Keratinocyte (primary cell): ENCODE measurements at regions not wholly inside any gene's neighbourhood (a gene's known extent, or its start where the extent isn't known, plus 50 kb on each side); places are given as distances from the start of the nearest gene placed in this dataset.

Source experiments
- DNase-seq: peaks from one replicate; pipeline ENCODE4 v3.0.0-alpha.2; 2011; ENCODE audit warnings: low read depth, missing footprints, low spot score
- FAIRE-seq: peaks from 2 replicates; lab custom pipeline; 2011; peaks lifted over from hg19 to GRCh38; lab: Jason Lieb, UNC
- H2AFZ ChIP-seq: 2 replicates; pipeline ENCODE4 v1.6.0; 2012; ENCODE audit warnings: low read length, control low read depth, inconsistent platforms; ENCODE audit not compliant: control insufficient read depth
- H3K27ac ChIP-seq: 2 replicates; pipeline ENCODE4 v1.5.1; 2011; ENCODE audit warnings: low read length; ENCODE audit not compliant: control insufficient read depth, insufficient read depth
- H3K27me3 ChIP-seq: 3 replicates; pipeline ENCODE4 v1.6.0; 2011; ENCODE audit warnings: low read length; ENCODE audit not compliant: control insufficient read depth, insufficient read depth; ENCODE audit errors: extremely low read depth
- H3K36me3 ChIP-seq, 2 experiments: 2 replicates in 1 of 2; 3 replicates in 1 of 2; pipeline ENCODE4 v1.5.1; 2011; ENCODE audit warnings: low read length in 2 of 2, mild to moderate bottlenecking in 1 of 2; ENCODE audit not compliant: control insufficient read depth in 2 of 2, insufficient read depth in 2 of 2; ENCODE audit errors: extremely low read depth in 1 of 2
- H3K4me1 ChIP-seq: 3 replicates; pipeline ENCODE4 v1.5.1; 2011; ENCODE audit warnings: low read length; ENCODE audit not compliant: control insufficient read depth, insufficient read depth; ENCODE audit errors: extremely low read depth
- H3K4me2 ChIP-seq: 3 replicates; pipeline ENCODE4 v1.6.0; 2011; ENCODE audit warnings: low read depth, low read length; ENCODE audit not compliant: control insufficient read depth, insufficient read depth; ENCODE audit errors: extremely low read depth
- H3K4me3 ChIP-seq, 3 experiments: fragments of 200-600 bp in 1 of 3; sonication (generic) in 1 of 3; 2 replicates in 2 of 3; 3 replicates in 1 of 3; pipeline ENCODE4 v1.5.1; 2011 to 2016; ENCODE audit warnings: low read length in 3 of 3, mild to moderate bottlenecking in 3 of 3, control low read depth in 2 of 3, inconsistent platforms in 1 of 3, low read depth in 1 of 3, mixed read lengths in 1 of 3, mixed run types in 1 of 3, moderate library complexity in 1 of 3; ENCODE audit not compliant: control insufficient read depth in 2 of 3, insufficient read depth in 2 of 3; ENCODE audit errors: extremely low read depth in 1 of 3
- H3K79me2 ChIP-seq: 2 replicates; pipeline ENCODE4 v1.6.0; 2012; ENCODE audit warnings: low read length; ENCODE audit not compliant: control insufficient read depth, insufficient read depth
- H3K9ac ChIP-seq: 3 replicates; pipeline ENCODE4 v1.6.0; 2011; ENCODE audit warnings: low read length; ENCODE audit not compliant: control insufficient read depth, insufficient read depth; ENCODE audit errors: extremely low read depth
- H3K9me1 ChIP-seq: 3 replicates; pipeline ENCODE4 v1.6.0; 2011; ENCODE audit warnings: low read length; ENCODE audit not compliant: control insufficient read depth, insufficient read depth; ENCODE audit errors: extremely low read depth
- H3K9me3 ChIP-seq: 2 replicates; pipeline ENCODE4 v1.5.1; 2012; ENCODE audit warnings: low read depth, low read length; ENCODE audit not compliant: control insufficient read depth
- H4K20me1 ChIP-seq: 3 replicates; pipeline ENCODE4 v1.6.0; 2011; ENCODE audit warnings: low read length; ENCODE audit not compliant: control insufficient read depth, insufficient read depth; ENCODE audit errors: extremely low read depth
- CTCF ChIP-seq, 3 experiments: IDR thresholded peaks in 1 of 3; conservative IDR thresholded peaks in 1 of 3; optimal IDR thresholded peaks in 1 of 3; 2 replicates in 2 of 3; 3 replicates in 1 of 3; pipeline versions ENCODE3 to v1.5.1; 2011; ENCODE audit warnings: low read length in 3 of 3, mild to moderate bottlenecking in 3 of 3, moderate library complexity in 2 of 3, control low read depth in 1 of 3, inconsistent platforms in 1 of 3; ENCODE audit not compliant: insufficient read depth in 2 of 3; ENCODE audit errors: extremely low read depth in 1 of 3
- EZH2 ChIP-seq: IDR thresholded peaks from one replicate; pipeline ENCODE4 v1.6.1; 2012; ENCODE audit warnings: inconsistent platforms, mild to moderate bottlenecking, low read length, moderate library complexity
- dilution Hi-C: fragments of 300-500 bp; cut with MboI; formaldehyde crosslinking; loops from one replicate; pipeline ENCODE4 v1.7.0; 2020; ENCODE audit warnings: low sequenced_read_pairs; ENCODE audit not compliant: extremely low pct_ligation_motif_present

GRCh38 chr21:15365751-15366392, 301.1 kb upstream of the NRIP1 start:
- no peaks in the 10 kb centered on the region for H3K36me3 ChIP-seq
- no peak overlapping the region for H3K27ac ChIP-seq
- H3K4me1 ChIP-seq, result no peaks in the 10 kb centered on the region
- H3K27me3 ChIP-seq, result no peaks in the 10 kb centered on the region
- peaks cover 3% of the 10 kb centered on the region for H3K9me3 ChIP-seq
- FAIRE-seq (no peak), DNase-seq (no peak)
- no peaks in the 10 kb centered on the region for H4K20me1 ChIP-seq
- dilution Hi-C loops, result no loop called here
- H2AFZ ChIP-seq, result no peak overlapping the region
- H3K9me1 ChIP-seq, result no peaks in the 10 kb centered on the region
- no peak overlapping the region for H3K9ac ChIP-seq
- no peaks in the 10 kb centered on the region for H3K79me2 ChIP-seq
- no peak overlapping the region for H3K4me2 ChIP-seq
- no peak overlapping the region for H3K4me3 ChIP-seq
- no peak for TF ChIP-seq CTCF (optimal IDR thresholded peaks at IDR 0.05 in 1 of 3, IDR thresholded peaks at IDR 0.05 in 1 of 3, conservative IDR thresholded peaks at IDR 0.05 in 1 of 3; ENCODE audit: extremely low read depth in 1 of 3, insufficient read depth in 2 of 3, low read length in 3 of 3)
- TF ChIP-seq EZH2, result no peak

DNA sequence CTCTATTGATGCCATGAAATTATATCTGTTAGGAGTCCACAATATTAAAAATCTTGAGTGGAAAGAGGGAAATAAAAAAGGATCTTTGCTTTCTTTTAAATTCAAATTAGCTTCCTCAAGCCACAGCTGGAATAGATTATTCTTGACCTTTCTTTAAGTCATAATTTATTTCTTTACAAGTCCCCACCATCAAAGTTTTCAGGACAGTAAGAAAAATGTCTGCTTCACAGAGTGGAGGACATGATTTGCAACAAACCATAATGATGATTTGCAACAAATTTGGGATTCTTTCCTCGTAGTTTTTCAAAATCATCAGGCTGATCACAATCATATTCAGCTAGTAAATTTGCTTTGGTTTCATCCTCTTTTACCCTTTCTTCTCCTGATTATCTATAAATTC, 301.8 kb upstream of the NRIP1 start:
- H2AFZ ChIP-seq, result no peak overlapping the region
- H3K4me1 ChIP-seq, result no peaks in the 10 kb centered on the region
- DNase-seq (no peak), FAIRE-seq (no peak)
- no peaks in the 10 kb centered on the region for H3K79me2 ChIP-seq
- dilution Hi-C loops, result no loop called here
- H3K4me2 ChIP-seq, result no peak overlapping the region
- H3K9ac ChIP-seq, result no peak overlapping the region
- no peaks in the 10 kb centered on the region for H3K9me1 ChIP-seq
- no peaks in the 10 kb centered on the region for H3K36me3 ChIP-seq
- no peak overlapping the region for H3K4me3 ChIP-seq
- no peaks in the 10 kb centered on the region for H4K20me1 ChIP-seq
- H3K27me3 ChIP-seq, result no peaks in the 10 kb centered on the region
- H3K9me3 ChIP-seq, result peaks cover 3% of the 10 kb centered on the region
- H3K27ac ChIP-seq, result no peak overlapping the region
- no peak for TF ChIP-seq EZH2
- TF ChIP-seq CTCF (optimal IDR thresholded peaks at IDR 0.05 in 1 of 3, IDR thresholded peaks at IDR 0.05 in 1 of 3, conservative IDR thresholded peaks at IDR 0.05 in 1 of 3; ENCODE audit: extremely low read depth in 1 of 3, insufficient read depth in 2 of 3, low read length in 3 of 3), result no peak
